K562 (cell line): ENCODE measurements at regions not wholly inside any gene's neighbourhood (a gene's known extent, or its start where the extent isn't known, plus 50 kb on each side); places are given as distances from the start of the nearest gene placed in this dataset.
A peak's percentile ranks its signal among the peaks of the same experiment; 100 is the strongest.
"Not testable (repeated sequence)": the region's sequence is repeated elsewhere in the genome, so short reads cannot be mapped to it uniquely, and the experiment has no call there.

ENCODE experiments used
- ATAC-seq: fragments of 200-7000 bp; cut with Tn5 transposase; 3 replicates; pipeline ENCODE4 v1.9.1; 2020; ENCODE audit warnings: moderate library complexity
- BruUV-seq: library from RNA; stranded (reverse); fragments of 400-500 nt; replicated peaks from 2 replicates; lab custom pipeline; 2021; lab: Mats Ljungman, UMichigan
- CTCF ChIA-PET: fragments of 300-600 bp; formaldehyde crosslinking; extraction: SDS; loops from one replicate; lab custom pipeline; 2021; ENCODE audit warnings: low intra/inter-chr PET ratio; lab: Yijun Ruan, JAX
- POLR2A ChIA-PET: fragments of 300-600, 350-650 bp; sonication (Branson Sonifier 250); formaldehyde crosslinking; extraction: SDS; loops from one replicate; lab custom pipeline; 2021; ENCODE audit warnings: antibody characterized with exemption, inconsistent platforms; lab: Yijun Ruan, JAX
- DNase-seq, 4 experiments: peaks; one replicate each; pipeline versions ENCODE4 v3.0.0 to v3.0.0-alpha.2; 2011 to 2018; ENCODE audit warnings: low spot score in 3 of 4, mixed read lengths in 3 of 4; ENCODE audit errors: extremely low read depth in 1 of 4
- FAIRE-seq: peaks from 2 replicates; lab custom pipeline; 2011; peaks lifted over from hg19 to GRCh38; lab: Jason Lieb, UNC
- H2AFZ ChIP-seq: 2 replicates; pipeline ENCODE4 v1.6.0; 2011; ENCODE audit warnings: low read depth, low read length, control low read depth, inconsistent platforms
- H3K27ac ChIP-seq: fragments of 200-600 bp; 3 replicates; pipeline ENCODE4 v1.8.0; 2011; ENCODE audit warnings: low read depth, mild to moderate bottlenecking, control low read depth, inconsistent platforms, low read length, moderate library complexity, mixed read lengths; ENCODE audit errors: extremely low read depth
- H3K27me3 ChIP-seq, 2 experiments: fragments of 300-600 bp in 1 of 2; 2 replicates in 1 of 2; 3 replicates in 1 of 2; pipeline versions ENCODE4 v1.6.0 to v1.8.0; 2011; ENCODE audit warnings: inconsistent platforms in 2 of 2, low read length in 2 of 2, mild to moderate bottlenecking in 1 of 2, mixed read lengths in 1 of 2, moderate library complexity in 1 of 2; ENCODE audit not compliant: control insufficient read depth in 2 of 2, insufficient read depth in 2 of 2
- H3K36me3 ChIP-seq: fragments of 300-600 bp; 3 replicates; pipeline ENCODE4 v1.8.0; 2011; ENCODE audit warnings: mild to moderate bottlenecking, low read length, inconsistent platforms; ENCODE audit not compliant: control insufficient read depth, insufficient read depth
- H3K4me1 ChIP-seq, 2 experiments: fragments of 200-600 bp in 1 of 2; replicated peaks in 1 of 2; 2 replicates in 1 of 2; 3 replicates in 1 of 2; pipeline versions ENCODE4 v1.5.1 to v1.8.0; 2011; ENCODE audit warnings: inconsistent platforms in 2 of 2, low read length in 2 of 2, mild to moderate bottlenecking in 1 of 2, mixed read lengths in 1 of 2, moderate library complexity in 1 of 2; ENCODE audit not compliant: control insufficient read depth in 2 of 2, insufficient read depth in 2 of 2
- H3K4me2 ChIP-seq: 2 replicates; pipeline ENCODE4 v1.6.1; 2011; ENCODE audit warnings: low read length, control low read depth, inconsistent platforms, mixed read lengths; ENCODE audit not compliant: insufficient read depth
- H3K4me3 ChIP-seq: fragments of 200-600 bp; sonication (generic), shearing (Covaris generic); 2 replicates; pipeline ENCODE4 v1.5.1; 2016; ENCODE audit warnings: control low read depth, inconsistent platforms
- H3K79me2 ChIP-seq: fragments of 200-600 bp; 3 replicates; pipeline ENCODE4 v1.8.0; 2011; ENCODE audit warnings: low read length, inconsistent platforms; ENCODE audit not compliant: control insufficient read depth, insufficient read depth
- H3K9ac ChIP-seq, 2 experiments: 2 replicates each; pipeline versions ENCODE4 v1.6.0 to v1.6.1; 2011; ENCODE audit warnings: low read depth in 2 of 2, low read length in 2 of 2, control low read depth in 1 of 2, inconsistent platforms in 1 of 2, mild to moderate bottlenecking in 1 of 2, mixed read lengths in 1 of 2; ENCODE audit not compliant: insufficient read depth in 1 of 2
- H3K9me1 ChIP-seq: one replicate; pipeline ENCODE4 v1.6.0; 2011; ENCODE audit warnings: inconsistent platforms, mild to moderate bottlenecking, low read length, moderate library complexity; ENCODE audit not compliant: control insufficient read depth, insufficient read depth
- H3K9me3 ChIP-seq: replicated peaks from 2 replicates; pipeline ENCODE4 v1.5.1; 2011; ENCODE audit warnings: low read depth, low read length, inconsistent platforms; ENCODE audit not compliant: control insufficient read depth, insufficient read depth
- H4K20me1 ChIP-seq: replicated peaks from 2 replicates; pipeline ENCODE4 v1.6.1; 2011; ENCODE audit warnings: low read length, inconsistent platforms, mixed read lengths; ENCODE audit not compliant: control insufficient read depth, insufficient read depth
- WGBS: fragments of 100-300 bp; shearing (Covaris generic); methylation state at CpG from one replicate; pipeline ENCODE4 v1.1.6; 2016; ENCODE audit warnings: low coverage, mixed read lengths; ENCODE audit not compliant: insufficient coverage; ENCODE audit errors: missing lambda C conversion rate; 5-methylcytosine and 5-hydroxymethylcytosine counted together
- in situ Hi-C: fragments of 300-500 bp; cut with MboI; formaldehyde crosslinking; loops from 4 replicates; pipeline ENCODE4 v1.15.0; 2018; ENCODE audit warnings: inconsistent platforms, mixed read lengths
- intact Hi-C: fragments of 100-400 bp; cut with micrococcal nuclease; formaldehyde crosslinking; loops from 2 replicates; pipeline ENCODE4 v1.14.2; 2022

- H4K20me1 ChIP-seq, H3K36me3 ChIP-seq, H3K9ac ChIP-seq, BruUV-seq, H2AFZ ChIP-seq, H3K9me3 ChIP-seq, H3K9me1 ChIP-seq, H3K27ac ChIP-seq, intact Hi-C loops, H3K27me3 ChIP-seq, POLR2A ChIA-PET, H3K4me3 ChIP-seq, ATAC-seq, CTCF ChIA-PET, FAIRE-seq, DNase-seq, H3K4me1 ChIP-seq, H3K4me2 ChIP-seq: not testable (repeated sequence)
- in situ Hi-C loops: loop anchor here (25.0 kb wide), 1 partner anchor 527 kb away; the partner anchor contains the start of gene RNU2-63P
- H3K79me2 ChIP-seq: peaks cover 75% of the 10 kb centered on the region
- WGBS: 16% methylated on average over 3 of the region's 8 CpGs
These were observed 262.4 kb upstream of the PLGLB2 start for GRCh38 chr2:87485455-87485854.

DNA sequence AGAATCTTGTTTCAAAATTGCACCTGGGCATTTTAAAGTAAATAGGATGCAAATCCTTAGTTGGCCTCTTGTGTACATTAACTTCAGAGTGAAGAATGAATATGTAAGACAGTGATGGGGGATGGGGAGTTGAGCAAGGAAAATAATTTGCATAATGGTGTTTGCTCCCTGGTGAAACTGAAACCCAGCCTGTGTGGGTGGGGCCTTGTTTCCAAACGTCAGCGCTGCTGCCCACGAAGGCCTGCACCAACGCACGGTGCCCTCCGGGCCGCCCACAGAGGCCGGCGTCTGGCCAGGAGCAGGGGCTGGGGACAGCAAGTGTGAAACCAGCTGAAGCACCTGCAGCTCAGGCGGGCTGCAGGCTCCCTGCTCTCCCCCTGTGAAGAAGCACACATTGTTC lies 262.0 kb upstream of the PLGLB2 start:
- H3K79me2 ChIP-seq: peaks cover 75% of the 10 kb centered on the region
- H3K4me2 ChIP-seq, H3K9me3 ChIP-seq, H4K20me1 ChIP-seq, CTCF ChIA-PET, intact Hi-C loops, H3K4me1 ChIP-seq, H3K27ac ChIP-seq, H3K36me3 ChIP-seq, H3K9me1 ChIP-seq, H3K27me3 ChIP-seq, H3K4me3 ChIP-seq, POLR2A ChIA-PET, DNase-seq, H3K9ac ChIP-seq, H2AFZ ChIP-seq, BruUV-seq: not testable (repeated sequence)
- FAIRE-seq: peak; percentile 82
- no CpG with 5 or more reads among the region's 10 CpGs for WGBS
- ATAC-seq: peak; percentile 76
- in situ Hi-C loops: loop anchor here (25.0 kb wide), 1 partner anchor 526 kb away; the partner anchor contains the start of gene RNU2-63P

- DNase-seq, H3K9me3 ChIP-seq, intact Hi-C loops, H2AFZ ChIP-seq, H3K9ac ChIP-seq, POLR2A ChIA-PET, H3K4me2 ChIP-seq, H3K9me1 ChIP-seq, CTCF ChIA-PET, H3K4me3 ChIP-seq, H3K4me1 ChIP-seq, H3K27me3 ChIP-seq, ATAC-seq, H3K27ac ChIP-seq, H4K20me1 ChIP-seq, BruUV-seq, H3K36me3 ChIP-seq, FAIRE-seq: not testable (repeated sequence)
- in situ Hi-C loops: loop anchor here (25.0 kb wide), 1 partner anchor 526 kb away; the partner anchor contains the start of gene RNU2-63P
- 93% methylated on average over 5 of the region's 9 CpGs for WGBS
- peaks cover 78% of the 10 kb centered on the region for H3K79me2 ChIP-seq
These were observed 261.5 kb upstream of the PLGLB2 start for GRCh38 chr2:87486413-87486812.
